AG09309 (cell line): ENCODE measurements at regions not wholly inside any gene's neighbourhood (a gene's known extent, or its start where the extent isn't known, plus 50 kb on each side); places are given as distances from the start of the nearest gene placed in this dataset.

Experiments
- DNase-seq: peaks from one replicate; pipeline ENCODE4 v3.0.0-alpha.2; 2010; ENCODE audit warnings: low read depth
- H3K4me3 ChIP-seq: 2 replicates; pipeline ENCODE4 v1.5.1; 2011; ENCODE audit warnings: mild to moderate bottlenecking, low read depth, low read length, moderate library complexity; ENCODE audit not compliant: control insufficient read depth
- TF ChIP-seq, protein P1 (sequence below): IDR thresholded peaks from 2 replicates; pipeline ENCODE4 v1.5.1; 2011; ENCODE audit warnings: mild to moderate bottlenecking, low read depth, low read length, inconsistent platforms; ENCODE audit not compliant: insufficient read depth, control insufficient read depth; ENCODE audit errors: missing control alignments

DNA sequence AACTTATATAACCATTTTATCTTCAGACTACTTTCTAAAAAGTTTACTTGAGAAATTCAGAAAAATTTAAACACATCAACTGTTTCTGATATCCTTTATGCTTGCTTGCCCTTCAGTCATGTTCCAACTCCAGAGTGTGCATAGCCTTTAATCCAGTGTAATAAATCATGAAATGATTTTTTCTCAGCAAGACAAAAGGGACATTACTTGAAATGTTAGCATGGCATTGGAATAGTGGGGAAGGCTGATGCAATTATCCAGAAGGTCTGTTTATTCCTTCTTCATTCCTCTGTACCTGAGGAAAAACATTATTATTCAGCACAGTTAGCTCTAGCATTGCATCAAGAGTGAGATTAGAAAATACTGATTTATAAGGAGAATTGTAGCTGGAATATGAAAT is 209.9 kb downstream of the SLC7A11 start:
- TF ChIP-seq, protein P1, sequence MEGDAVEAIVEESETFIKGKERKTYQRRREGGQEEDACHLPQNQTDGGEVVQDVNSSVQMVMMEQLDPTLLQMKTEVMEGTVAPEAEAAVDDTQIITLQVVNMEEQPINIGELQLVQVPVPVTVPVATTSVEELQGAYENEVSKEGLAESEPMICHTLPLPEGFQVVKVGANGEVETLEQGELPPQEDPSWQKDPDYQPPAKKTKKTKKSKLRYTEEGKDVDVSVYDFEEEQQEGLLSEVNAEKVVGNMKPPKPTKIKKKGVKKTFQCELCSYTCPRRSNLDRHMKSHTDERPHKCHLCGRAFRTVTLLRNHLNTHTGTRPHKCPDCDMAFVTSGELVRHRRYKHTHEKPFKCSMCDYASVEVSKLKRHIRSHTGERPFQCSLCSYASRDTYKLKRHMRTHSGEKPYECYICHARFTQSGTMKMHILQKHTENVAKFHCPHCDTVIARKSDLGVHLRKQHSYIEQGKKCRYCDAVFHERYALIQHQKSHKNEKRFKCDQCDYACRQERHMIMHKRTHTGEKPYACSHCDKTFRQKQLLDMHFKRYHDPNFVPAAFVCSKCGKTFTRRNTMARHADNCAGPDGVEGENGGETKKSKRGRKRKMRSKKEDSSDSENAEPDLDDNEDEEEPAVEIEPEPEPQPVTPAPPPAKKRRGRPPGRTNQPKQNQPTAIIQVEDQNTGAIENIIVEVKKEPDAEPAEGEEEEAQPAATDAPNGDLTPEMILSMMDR, result no peak
- DNase-seq, result no peak
- no peak overlapping the region for H3K4me3 ChIP-seq

DNA sequence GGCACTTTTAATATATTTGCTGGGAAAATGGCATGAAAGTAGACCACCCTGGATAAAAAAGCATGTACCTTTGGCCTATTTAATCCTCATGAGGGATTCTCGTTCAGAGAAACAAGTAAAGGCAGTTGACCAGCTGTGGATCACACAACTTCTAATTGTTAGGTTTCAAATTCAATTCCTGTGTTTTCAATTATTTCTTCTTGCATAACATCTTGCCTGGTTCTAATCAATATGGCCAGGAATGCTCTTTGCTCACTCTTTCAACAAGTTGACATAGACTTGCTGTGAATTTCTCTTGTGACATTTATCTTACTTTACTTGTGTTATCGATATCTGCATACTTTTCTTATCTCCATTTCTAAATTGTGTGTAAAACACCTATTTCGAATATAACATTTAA is 211.8 kb downstream of the SLC7A11 start:
- H3K4me3 ChIP-seq, result no peak overlapping the region
- no peak for DNase-seq
- TF ChIP-seq, protein P1, result no peak

DNA sequence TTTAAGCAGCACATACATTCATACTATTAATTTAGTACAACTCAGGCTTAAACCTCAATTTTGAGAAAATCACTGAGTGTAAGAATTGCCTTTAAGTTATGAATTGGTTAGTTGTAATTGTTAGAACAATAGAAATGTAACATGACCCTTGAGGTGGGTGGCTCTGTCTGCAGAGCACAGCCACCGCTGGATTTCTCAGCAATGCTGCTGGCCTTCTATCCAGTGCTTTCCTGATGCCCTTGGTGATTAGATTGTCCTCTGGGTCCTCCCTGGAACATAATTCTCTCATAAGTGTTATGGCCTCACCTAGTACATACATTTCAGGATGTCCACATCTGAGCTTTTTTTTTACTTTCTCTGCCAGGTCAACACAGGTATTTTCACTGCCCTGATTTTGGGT is 213.2 kb downstream of the SLC7A11 start:
- TF ChIP-seq, protein P1, result no peak
- DNase-seq, result no peak
- no peak overlapping the region for H3K4me3 ChIP-seq

DNA sequence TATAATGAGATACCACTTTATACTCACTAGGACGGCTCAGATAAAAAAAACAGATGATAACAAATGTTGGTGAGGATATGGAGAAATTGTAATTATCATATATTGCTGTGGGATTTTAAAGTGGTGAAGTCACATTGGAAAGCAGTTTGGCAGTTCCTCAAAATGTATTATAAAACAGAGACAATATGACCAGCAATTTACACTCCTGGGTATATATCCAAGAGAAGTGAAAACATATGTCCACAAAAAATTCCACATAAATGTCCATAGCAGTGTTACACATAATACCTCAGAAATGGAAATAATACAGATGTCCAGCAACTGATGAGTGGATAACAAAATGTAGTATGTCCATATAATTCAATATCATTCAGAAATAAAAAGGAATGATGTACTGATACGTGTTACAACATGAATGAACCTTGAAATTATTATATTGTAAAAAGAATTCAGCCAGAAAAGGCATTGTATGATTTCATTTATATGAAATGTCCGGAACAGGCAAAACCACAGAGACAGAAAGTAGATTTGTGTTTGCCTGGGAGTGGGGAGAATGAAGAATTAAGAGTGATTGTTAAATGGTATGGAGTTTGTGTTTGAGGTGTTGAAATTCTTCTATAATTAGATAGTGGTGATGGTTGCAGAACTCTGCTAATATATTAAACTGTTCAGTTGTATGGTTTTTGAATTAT is 220.9 kb downstream of the SLC7A11 start:
- TF ChIP-seq, protein P1, result no peak
- no peak for DNase-seq

DNA sequence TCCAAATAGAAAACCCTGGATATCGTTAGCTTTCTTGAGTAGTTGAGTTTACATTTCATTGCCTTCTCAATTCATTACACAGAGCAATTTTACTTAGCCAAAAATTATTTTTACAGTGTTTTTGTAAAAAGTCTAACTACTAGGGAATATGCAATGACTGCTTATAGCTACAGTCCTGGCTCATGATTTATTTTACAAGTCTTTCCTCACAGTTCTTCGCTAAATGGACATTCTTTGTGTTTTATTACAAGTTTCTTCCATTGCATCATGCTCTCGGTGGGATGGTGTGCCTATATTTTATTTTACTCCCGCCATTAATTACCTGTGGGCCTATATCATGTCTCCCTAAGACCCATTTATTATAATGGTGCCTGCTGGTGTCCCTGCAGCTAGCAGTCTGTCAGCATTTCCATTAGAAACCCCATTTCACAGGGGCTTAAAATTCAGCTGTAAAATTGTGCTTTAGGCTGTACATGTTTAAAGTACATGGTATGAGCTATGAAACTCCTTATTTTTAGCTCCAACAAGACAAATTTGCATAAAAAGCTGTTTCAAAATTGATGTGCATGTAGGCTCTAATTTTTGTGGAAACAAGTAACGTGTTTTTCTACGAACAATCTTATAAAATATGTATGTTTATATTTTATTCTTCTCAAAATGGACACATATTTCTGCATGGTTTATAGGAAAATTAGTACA is 227.4 kb downstream of the SLC7A11 start:
- H3K4me3 ChIP-seq, result no peak overlapping the region
- TF ChIP-seq, protein P1, result no peak
- DNase-seq, result no peak

More for the DNA sequence above, 220.9 kb downstream of the SLC7A11 start:
- no peak overlapping the region for H3K4me3 ChIP-seq

DNA sequence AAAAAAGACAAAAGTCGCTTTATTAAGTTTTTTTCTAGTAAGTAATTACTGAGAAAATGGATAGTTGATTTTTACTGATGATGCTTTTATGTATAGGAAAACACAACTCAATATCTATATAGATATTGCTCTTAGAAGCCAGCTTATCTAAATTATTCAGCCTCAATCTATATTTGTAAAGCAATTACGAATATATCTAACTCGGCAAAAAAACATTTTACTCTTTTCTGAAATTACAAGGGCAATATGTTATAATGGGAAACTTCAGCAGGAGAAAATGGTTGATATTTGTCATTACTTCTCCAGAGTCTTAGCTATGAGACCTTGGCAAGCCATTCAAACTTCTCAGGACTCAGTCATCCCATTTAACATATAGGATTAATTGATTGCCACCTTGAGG is 228.5 kb downstream of the SLC7A11 start:
- TF ChIP-seq, protein P1, result no peak
- no peak overlapping the region for H3K4me3 ChIP-seq
- no peak for DNase-seq
